ENCODE measurements at regions not wholly inside any gene's neighbourhood (a gene's known extent, or its start where the extent isn't known, plus 50 kb on each side); places are given as distances from the start of the nearest gene placed in this dataset.

DNA sequence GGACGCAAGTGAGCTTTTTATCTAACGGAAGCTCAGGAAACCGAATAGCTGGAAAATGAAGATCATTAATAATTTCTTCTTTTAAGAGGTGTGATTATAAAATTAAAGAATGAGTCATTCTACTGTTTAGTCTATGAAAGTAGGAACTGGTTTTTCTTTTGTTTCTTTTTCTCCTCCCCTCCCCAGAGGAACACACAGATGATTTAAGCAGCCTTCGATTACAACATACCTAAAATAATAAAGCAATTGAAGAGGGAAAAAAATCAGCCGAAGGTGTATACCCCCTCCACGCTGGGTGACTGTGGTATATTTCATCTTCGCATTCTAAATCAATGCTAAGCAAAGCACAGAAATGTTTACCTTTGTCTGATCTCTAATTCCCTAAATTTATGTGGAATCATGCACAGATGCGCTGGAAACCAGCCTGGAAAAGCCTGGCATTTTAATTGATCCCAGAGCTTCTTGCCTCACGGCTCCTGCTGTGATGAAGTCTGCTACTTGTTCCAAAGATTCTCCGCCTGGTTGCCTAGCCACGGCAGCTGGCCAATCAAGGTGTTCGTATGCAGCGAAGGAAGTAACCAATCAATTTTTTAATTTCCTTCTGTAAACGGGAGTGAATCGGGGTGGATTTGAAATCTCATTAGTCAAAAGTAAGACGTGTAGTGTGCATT is 133.9 kb downstream of the FANCF start:
- Histone ChIP-seq H3K27me3 (ENCODE audit: control insufficient read depth in 3 of 3, insufficient read depth in 3 of 3, low read length in 2 of 3) (no peaks in the 10 kb centered on the region), H3K27ac (ENCODE audit: low read depth in 1 of 2, low read length in 1 of 2) (no peak overlapping the region), H3K9ac (ENCODE audit: insufficient read depth in 1 of 2, low read length in 2 of 2) (no peak overlapping the region), H3K4me1 (ENCODE audit: control insufficient read depth in 5 of 5, insufficient read depth in 5 of 5, low read length in 5 of 5) (no peaks in the 10 kb centered on the region), H3K4me3 (no peak overlapping the region), H3K9me3 (ENCODE audit: control insufficient read depth in 4 of 4, insufficient read depth in 3 of 4, low read length in 3 of 4) (no peaks in the 10 kb centered on the region), H3K36me3 (ENCODE audit: control insufficient read depth in 4 of 4, insufficient read depth in 4 of 4, low read length in 4 of 4) (no peaks in the 10 kb centered on the region)
- DNase-seq: no peak
- ATAC-seq (ENCODE audit: insufficient read depth, low FRiP score): no peak
- TF ChIP-seq, protein P1, sequence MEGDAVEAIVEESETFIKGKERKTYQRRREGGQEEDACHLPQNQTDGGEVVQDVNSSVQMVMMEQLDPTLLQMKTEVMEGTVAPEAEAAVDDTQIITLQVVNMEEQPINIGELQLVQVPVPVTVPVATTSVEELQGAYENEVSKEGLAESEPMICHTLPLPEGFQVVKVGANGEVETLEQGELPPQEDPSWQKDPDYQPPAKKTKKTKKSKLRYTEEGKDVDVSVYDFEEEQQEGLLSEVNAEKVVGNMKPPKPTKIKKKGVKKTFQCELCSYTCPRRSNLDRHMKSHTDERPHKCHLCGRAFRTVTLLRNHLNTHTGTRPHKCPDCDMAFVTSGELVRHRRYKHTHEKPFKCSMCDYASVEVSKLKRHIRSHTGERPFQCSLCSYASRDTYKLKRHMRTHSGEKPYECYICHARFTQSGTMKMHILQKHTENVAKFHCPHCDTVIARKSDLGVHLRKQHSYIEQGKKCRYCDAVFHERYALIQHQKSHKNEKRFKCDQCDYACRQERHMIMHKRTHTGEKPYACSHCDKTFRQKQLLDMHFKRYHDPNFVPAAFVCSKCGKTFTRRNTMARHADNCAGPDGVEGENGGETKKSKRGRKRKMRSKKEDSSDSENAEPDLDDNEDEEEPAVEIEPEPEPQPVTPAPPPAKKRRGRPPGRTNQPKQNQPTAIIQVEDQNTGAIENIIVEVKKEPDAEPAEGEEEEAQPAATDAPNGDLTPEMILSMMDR (IDR thresholded peaks at IDR 0.05; ENCODE audit: control extremely low read depth, extremely low read depth): no peak
- 77 to 83% methylated on average over 16 of the region's 16 CpGs for WGBS, 2 donors

DNA sequence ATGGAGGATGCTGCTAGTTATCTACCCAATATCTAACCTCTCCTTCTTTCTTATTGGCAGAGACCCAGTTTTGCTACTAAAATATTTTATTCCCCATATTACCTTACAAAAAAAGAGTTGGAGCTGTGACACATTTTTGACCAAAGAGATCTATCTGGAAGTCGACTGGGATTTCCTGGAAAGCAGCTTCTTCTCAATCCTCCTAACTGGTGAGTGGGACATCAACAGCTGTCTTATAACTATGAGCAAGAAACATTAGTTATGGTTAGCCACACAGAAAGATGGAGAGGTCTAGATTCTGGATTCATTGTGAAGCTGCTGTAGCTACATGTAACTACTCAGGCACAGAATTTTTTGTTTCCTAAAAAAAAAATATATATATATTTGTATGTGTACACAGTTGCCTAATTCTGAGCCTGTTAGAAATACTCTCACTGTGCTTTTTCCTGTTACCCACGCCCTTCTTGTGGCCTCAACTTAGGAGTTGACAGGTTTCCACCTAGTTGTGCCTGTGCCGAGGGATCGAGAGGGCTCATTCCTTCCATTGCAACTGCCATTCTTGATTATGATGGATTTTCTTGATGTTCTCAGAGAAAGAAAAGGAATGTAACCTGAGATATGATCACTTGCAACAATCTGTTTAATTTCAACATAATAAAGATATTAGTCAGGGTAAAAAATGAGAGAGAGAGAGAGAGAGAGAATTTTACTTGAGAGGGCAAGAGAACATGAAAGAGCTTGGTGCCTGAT is 142.0 kb downstream of the SLC17A6 start:
- Histone ChIP-seq H3K36me3 (ENCODE audit: control insufficient read depth in 4 of 4, insufficient read depth in 4 of 4, low read length in 4 of 4) (no peaks in the 10 kb centered on the region), H3K9me3 (ENCODE audit: control insufficient read depth in 4 of 4, insufficient read depth in 3 of 4, low read length in 3 of 4) (no peaks in the 10 kb centered on the region), H3K27ac (ENCODE audit: low read depth in 1 of 2, low read length in 1 of 2) (no peak overlapping the region), H3K9ac (ENCODE audit: insufficient read depth in 1 of 2, low read length in 2 of 2) (no peak overlapping the region), H3K4me1 (ENCODE audit: control insufficient read depth in 5 of 5, insufficient read depth in 5 of 5, low read length in 5 of 5) (no peaks in the 10 kb centered on the region), H3K27me3 (ENCODE audit: control insufficient read depth in 3 of 3, insufficient read depth in 3 of 3, low read length in 2 of 3) (no peaks in the 10 kb centered on the region), H3K4me3 (no peak overlapping the region)
- DNase-seq (no peak), ATAC-seq (ENCODE audit: insufficient read depth, low FRiP score) (no peak)
- WGBS, 2 donors: 73 to 76% methylated on average over 4 of the region's 4 CpGs
- TF ChIP-seq, protein P1 (IDR thresholded peaks at IDR 0.05; ENCODE audit: control extremely low read depth, extremely low read depth): no peak

DNA sequence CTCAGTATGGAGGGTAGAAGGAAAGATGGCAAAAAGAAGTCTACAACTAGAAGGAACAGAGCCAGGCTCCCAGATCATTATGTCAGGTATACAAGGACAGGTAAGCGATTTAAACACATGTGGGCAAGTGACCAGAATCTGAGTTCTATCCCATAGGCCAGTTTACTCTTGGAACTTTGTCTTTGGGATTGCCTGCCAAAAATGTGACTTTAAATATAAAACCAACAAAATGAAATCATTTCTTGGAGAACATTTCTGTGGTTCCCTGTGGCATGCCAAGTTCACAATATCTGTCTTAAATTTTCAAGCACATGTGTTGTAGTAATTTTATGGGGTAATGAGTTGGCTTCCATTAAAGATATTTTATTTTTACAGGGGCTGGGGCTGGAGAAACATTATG is 141.0 kb downstream of the SLC17A6 start:
- Histone ChIP-seq H3K9me3 (ENCODE audit: control insufficient read depth in 4 of 4, insufficient read depth in 3 of 4, low read length in 3 of 4) (no peaks in the 10 kb centered on the region), H3K4me1 (ENCODE audit: control insufficient read depth in 5 of 5, insufficient read depth in 5 of 5, low read length in 5 of 5) (no peaks in the 10 kb centered on the region), H3K27me3 (ENCODE audit: control insufficient read depth in 3 of 3, insufficient read depth in 3 of 3, low read length in 2 of 3) (no peaks in the 10 kb centered on the region), H3K4me3 (no peak overlapping the region), H3K9ac (ENCODE audit: insufficient read depth in 1 of 2, low read length in 2 of 2) (no peak overlapping the region), H3K36me3 (ENCODE audit: control insufficient read depth in 4 of 4, insufficient read depth in 4 of 4, low read length in 4 of 4) (no peaks in the 10 kb centered on the region), H3K27ac (ENCODE audit: low read depth in 1 of 2, low read length in 1 of 2) (no peak overlapping the region)
- 80 to 81% methylated on average over 1 of the region's 1 CpG for WGBS, 2 donors
- TF ChIP-seq, protein P1 (IDR thresholded peaks at IDR 0.05; ENCODE audit: control extremely low read depth, extremely low read depth): no peak
- no peak for ATAC-seq (ENCODE audit: insufficient read depth, low FRiP score)
- DNase-seq: no peak
